ENCODE measurements at regions not wholly inside any gene's neighbourhood (a gene's known extent, or its start where the extent isn't known, plus 50 kb on each side); places are given as distances from the start of the nearest gene placed in this dataset.

DNA sequence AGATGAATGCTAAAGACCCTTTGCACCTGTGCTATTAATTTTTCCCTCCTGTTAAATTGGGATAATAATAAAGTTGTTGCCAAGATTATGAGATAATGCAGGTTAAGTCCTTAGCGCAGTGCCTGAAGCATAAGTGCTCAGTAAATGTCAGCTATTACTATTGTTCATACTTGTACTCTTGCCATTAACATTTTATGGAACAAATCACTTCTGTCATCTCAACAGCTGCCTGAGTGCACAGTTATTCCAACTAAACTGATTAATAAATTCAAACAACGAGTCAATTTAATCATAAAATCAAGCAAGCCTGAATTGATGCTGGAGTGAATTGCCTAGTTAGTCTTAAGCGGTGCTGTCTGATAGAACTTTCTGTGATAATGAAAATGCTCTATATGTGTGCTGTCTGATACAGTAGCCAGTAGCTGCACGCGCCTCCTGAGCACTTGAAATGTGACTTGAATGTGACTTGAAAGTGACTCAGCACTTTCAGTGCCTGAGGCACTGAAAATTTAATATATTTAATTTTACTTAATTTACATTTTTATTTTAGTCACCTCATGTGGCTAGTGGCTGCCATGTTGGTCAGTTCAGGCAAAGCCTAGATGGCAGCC lies 198.7 kb upstream of the PFN2 start:
- TF ChIP-seq BHLHE40 (IDR thresholded peaks at IDR 0.05; ENCODE audit: low read depth, low read length) (no peak), POLR2A (IDR thresholded peaks at IDR 0.05; ENCODE audit: low read depth, low read length) (no peak), RFX5 (IDR thresholded peaks at IDR 0.05; ENCODE audit: low read depth, low read length) (no peak)
- TF ChIP-seq, protein P1, sequence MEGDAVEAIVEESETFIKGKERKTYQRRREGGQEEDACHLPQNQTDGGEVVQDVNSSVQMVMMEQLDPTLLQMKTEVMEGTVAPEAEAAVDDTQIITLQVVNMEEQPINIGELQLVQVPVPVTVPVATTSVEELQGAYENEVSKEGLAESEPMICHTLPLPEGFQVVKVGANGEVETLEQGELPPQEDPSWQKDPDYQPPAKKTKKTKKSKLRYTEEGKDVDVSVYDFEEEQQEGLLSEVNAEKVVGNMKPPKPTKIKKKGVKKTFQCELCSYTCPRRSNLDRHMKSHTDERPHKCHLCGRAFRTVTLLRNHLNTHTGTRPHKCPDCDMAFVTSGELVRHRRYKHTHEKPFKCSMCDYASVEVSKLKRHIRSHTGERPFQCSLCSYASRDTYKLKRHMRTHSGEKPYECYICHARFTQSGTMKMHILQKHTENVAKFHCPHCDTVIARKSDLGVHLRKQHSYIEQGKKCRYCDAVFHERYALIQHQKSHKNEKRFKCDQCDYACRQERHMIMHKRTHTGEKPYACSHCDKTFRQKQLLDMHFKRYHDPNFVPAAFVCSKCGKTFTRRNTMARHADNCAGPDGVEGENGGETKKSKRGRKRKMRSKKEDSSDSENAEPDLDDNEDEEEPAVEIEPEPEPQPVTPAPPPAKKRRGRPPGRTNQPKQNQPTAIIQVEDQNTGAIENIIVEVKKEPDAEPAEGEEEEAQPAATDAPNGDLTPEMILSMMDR (conservative IDR thresholded peaks at IDR 0.05; ENCODE audit: low read depth, low read length), result no peak

Data from IMR-90 (cell line).